Endothelial cell of umbilical vein (primary cell): ENCODE measurements at regions not wholly inside any gene's neighbourhood (a gene's known extent, or its start where the extent isn't known, plus 50 kb on each side); places are given as distances from the start of the nearest gene placed in this dataset.

ENCODE experiments used
- BruUV-seq: library from RNA; stranded (reverse); fragments of 400-500 nt; replicated peaks from 2 replicates; lab custom pipeline; 2021; lab: Mats Ljungman, UMichigan
- CTCF ChIA-PET: fragments of 300-600, 350-600 bp; sonication (Branson Sonifier 250); formaldehyde crosslinking; loops from one replicate; lab custom pipeline; 2021; ENCODE audit warnings: antibody characterized with exemption, inconsistent platforms; lab: Charles Lee
- POLR2A ChIA-PET: fragments of 300-600, 350-600 bp; sonication (Branson Sonifier 250); formaldehyde crosslinking; loops from one replicate; lab custom pipeline; 2021; ENCODE audit warnings: antibody characterized with exemption, inconsistent platforms; lab: Charles Lee
- DNase-seq: peaks from one replicate; pipeline ENCODE4 v3.0.0-alpha.2; 2011; ENCODE audit warnings: low read depth, low spot score
- FAIRE-seq: peaks from 2 replicates; lab custom pipeline; 2011; peaks lifted over from hg19 to GRCh38; lab: Jason Lieb, UNC
- H2AFZ ChIP-seq: 2 replicates; pipeline ENCODE4 v1.6.0; 2012; ENCODE audit warnings: low read depth, low read length, control low read depth, inconsistent platforms
- H3K27ac ChIP-seq: 2 replicates; pipeline ENCODE4 v1.5.1; 2011; ENCODE audit warnings: low read depth, mild to moderate bottlenecking, control low read depth, low read length, moderate library complexity; ENCODE audit not compliant: insufficient read depth
- H3K27me3 ChIP-seq, 2 experiments: 2 replicates each; pipeline versions ENCODE4 v1.6.0 to v1.6.1; 2011; ENCODE audit warnings: low read length in 2 of 2, mixed read lengths in 1 of 2; ENCODE audit not compliant: control insufficient read depth in 2 of 2, insufficient read depth in 2 of 2
- H3K36me3 ChIP-seq, 2 experiments: 2 replicates in 1 of 2; 3 replicates in 1 of 2; pipeline ENCODE4 v1.5.1; 2011; ENCODE audit warnings: low read length in 2 of 2, mild to moderate bottlenecking in 1 of 2, moderate library complexity in 1 of 2; ENCODE audit not compliant: control insufficient read depth in 2 of 2, insufficient read depth in 2 of 2; ENCODE audit errors: extremely low read depth in 1 of 2
- H3K4me1 ChIP-seq: 3 replicates; pipeline ENCODE4 v1.5.1; 2011; ENCODE audit warnings: mild to moderate bottlenecking, low read length; ENCODE audit not compliant: control insufficient read depth, insufficient read depth; ENCODE audit errors: extremely low read depth
- H3K4me2 ChIP-seq: 2 replicates; pipeline ENCODE4 v1.6.1; 2011; ENCODE audit warnings: low read length, control low read depth, mixed read lengths; ENCODE audit not compliant: insufficient read depth
- H3K4me3 ChIP-seq, 3 experiments: fragments of 200-600 bp in 1 of 3; sonication (generic), shearing (Covaris generic) in 1 of 3; replicated peaks in 1 of 3; 2 replicates each; pipeline ENCODE4 v1.5.1; 2011 to 2016; ENCODE audit warnings: control low read depth in 3 of 3, low read length in 3 of 3, mild to moderate bottlenecking in 2 of 3, inconsistent platforms in 1 of 3, low read depth in 1 of 3, moderate library complexity in 1 of 3; ENCODE audit not compliant: insufficient read depth in 1 of 3
- H3K79me2 ChIP-seq: 2 replicates; pipeline ENCODE4 v1.6.0; 2012; ENCODE audit warnings: low read length, inconsistent platforms; ENCODE audit not compliant: control insufficient read depth, insufficient read depth
- H3K9ac ChIP-seq: replicated peaks from 2 replicates; pipeline ENCODE3; 2011; ENCODE audit warnings: low read length, control low read depth; ENCODE audit not compliant: insufficient read depth; ENCODE audit errors: extremely low read depth
- H3K9me1 ChIP-seq: replicated peaks from 3 replicates; pipeline ENCODE4 v1.6.0; 2011; ENCODE audit warnings: mild to moderate bottlenecking, low read length; ENCODE audit not compliant: control insufficient read depth, insufficient read depth; ENCODE audit errors: extremely low read depth
- H3K9me3 ChIP-seq: replicated peaks from 2 replicates; pipeline ENCODE4 v1.5.1; 2012; ENCODE audit warnings: low read length, inconsistent platforms; ENCODE audit not compliant: control insufficient read depth, insufficient read depth
- H4K20me1 ChIP-seq: replicated peaks from 2 replicates; pipeline ENCODE3; 2011; ENCODE audit warnings: mild to moderate bottlenecking, low read length; ENCODE audit not compliant: control insufficient read depth, insufficient read depth; ENCODE audit errors: extremely low read depth
- EZH2 ChIP-seq: IDR thresholded peaks from 2 replicates; pipeline ENCODE4 v1.6.1; 2012; ENCODE audit warnings: borderline replicate concordance, low read depth, mild to moderate bottlenecking, moderate library complexity, low read length, inconsistent platforms; ENCODE audit not compliant: severe bottlenecking
- FOS ChIP-seq: IDR thresholded peaks from 2 replicates; pipeline ENCODE4 v1.6.1; 2011; ENCODE audit warnings: mild to moderate bottlenecking, low read length, moderate library complexity, borderline replicate concordance; ENCODE audit not compliant: insufficient read depth
- GATA2 ChIP-seq: IDR thresholded peaks from 2 replicates; pipeline ENCODE4 v1.7.0; 2011; ENCODE audit warnings: low read depth, mild to moderate bottlenecking, moderate library complexity, mixed read lengths, low read length; ENCODE audit not compliant: insufficient read length, insufficient read depth
- JUN ChIP-seq: IDR thresholded peaks from 2 replicates; pipeline ENCODE4 v1.6.1; 2011; ENCODE audit warnings: borderline replicate concordance, low read depth; ENCODE audit not compliant: insufficient read length, insufficient read depth
- MYC ChIP-seq: IDR thresholded peaks from one replicate; pipeline ENCODE4 v1.6.1; 2011; ENCODE audit warnings: mild to moderate bottlenecking, low read depth, low read length
- POLR2A ChIP-seq: IDR thresholded peaks from 2 replicates; pipeline ENCODE4 v1.6.1; 2012; ENCODE audit warnings: low read depth, mild to moderate bottlenecking, control low read depth, low read length
- POLR2AphosphoS5 ChIP-seq: IDR thresholded peaks from 2 replicates; pipeline ENCODE4 v1.6.1; 2012; ENCODE audit warnings: low read depth, mild to moderate bottlenecking, control low read depth, low read length, moderate library complexity; ENCODE audit not compliant: insufficient read depth
- dilution Hi-C: fragments of 300-500 bp; cut with MboI; formaldehyde crosslinking; loops from one replicate; pipeline ENCODE4 v1.15.0; 2019; ENCODE audit warnings: low sequenced_read_pairs; ENCODE audit not compliant: extremely low pct_ligation_motif_present
- intact Hi-C: fragments of 100-400 bp; cut with micrococcal nuclease; formaldehyde crosslinking; loops from one replicate; pipeline ENCODE4 v1.10.0; 2022
- TF ChIP-seq, protein P1 (sequence below), 2 donors: IDR thresholded peaks; 1 replicate in 1 of 2; 2 replicates in 1 of 2; pipeline ENCODE4 v1.5.1; 2011; ENCODE audit warnings: low read length in 2 of 2, mild to moderate bottlenecking in 2 of 2, moderate library complexity in 2 of 2, control low read depth in 1 of 2, inconsistent platforms in 1 of 2, low read depth in 1 of 2; ENCODE audit not compliant: insufficient read depth in 1 of 2; ENCODE audit errors: extremely low read depth in 1 of 2
- TF ChIP-seq, protein P2 (sequence below): IDR thresholded peaks from 2 replicates; pipeline ENCODE4 v1.6.1; 2011; ENCODE audit not compliant: insufficient read depth, insufficient read length

DNA sequence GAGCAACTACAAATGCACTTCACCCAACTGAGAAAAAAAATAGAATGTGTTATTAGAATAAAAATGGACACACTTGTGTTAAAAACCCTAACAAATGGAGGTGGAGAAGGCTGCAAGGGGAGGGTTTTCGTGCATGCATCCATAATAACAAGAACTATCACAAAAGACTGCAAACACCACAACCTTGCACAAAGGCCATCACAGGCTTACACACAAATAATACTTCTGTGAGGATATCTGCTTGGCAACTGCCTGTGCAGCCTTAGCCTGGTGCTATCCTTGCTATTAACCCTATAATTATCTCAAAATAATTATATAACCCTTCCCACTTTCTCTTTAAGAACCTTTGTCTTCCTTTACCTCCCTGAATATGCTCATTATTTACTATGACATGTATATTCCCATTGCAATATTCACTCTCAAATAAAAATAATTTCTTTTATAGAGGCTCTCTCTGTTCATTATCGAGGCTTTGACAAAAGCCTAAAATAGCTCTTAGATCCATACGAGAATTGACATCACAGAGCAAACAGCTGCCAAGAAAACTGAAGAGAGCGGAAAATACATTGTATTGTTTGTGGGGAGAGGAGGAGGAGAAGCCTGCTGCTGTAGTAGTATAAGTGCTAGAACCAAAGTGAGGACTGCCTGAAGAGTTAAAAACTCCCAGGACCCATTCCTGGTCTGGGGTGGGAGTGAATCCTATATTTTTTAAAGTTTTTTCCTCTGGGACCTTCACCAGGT is 1768.7 kb downstream of the BRINP3 start:
- H4K20me1 ChIP-seq: no peaks in the 10 kb centered on the region
- no peaks in the 10 kb centered on the region for H3K36me3 ChIP-seq
- FAIRE-seq: no peak
- H3K9ac ChIP-seq: peak overlapping the region; percentile 47
- H3K4me3 ChIP-seq: no peak overlapping the region
- CTCF ChIA-PET: no interaction called here
- H3K27me3 ChIP-seq: no peaks in the 10 kb centered on the region
- intact Hi-C loops (loop anchor here (5.0 to 10.0 kb wide), 3 partner anchors 472 to 1014 kb away; no protein-coding TSS in a partner anchor), dilution Hi-C loops (no loop called here)
- peak; percentile 67 for DNase-seq
- POLR2A ChIA-PET: no interaction called here
- H3K9me3 ChIP-seq: no peaks in the 10 kb centered on the region
- H3K4me2 ChIP-seq: no peak overlapping the region
- no peaks in the 10 kb centered on the region for H3K79me2 ChIP-seq
- BruUV-seq: no TSS peak
- TF ChIP-seq EZH2 (no peak), MYC (no peak), GATA2 (no peak), POLR2AphosphoS5 (no peak), POLR2A (no peak), FOS (no peak), JUN (no peak)
- TF ChIP-seq, protein P1, sequence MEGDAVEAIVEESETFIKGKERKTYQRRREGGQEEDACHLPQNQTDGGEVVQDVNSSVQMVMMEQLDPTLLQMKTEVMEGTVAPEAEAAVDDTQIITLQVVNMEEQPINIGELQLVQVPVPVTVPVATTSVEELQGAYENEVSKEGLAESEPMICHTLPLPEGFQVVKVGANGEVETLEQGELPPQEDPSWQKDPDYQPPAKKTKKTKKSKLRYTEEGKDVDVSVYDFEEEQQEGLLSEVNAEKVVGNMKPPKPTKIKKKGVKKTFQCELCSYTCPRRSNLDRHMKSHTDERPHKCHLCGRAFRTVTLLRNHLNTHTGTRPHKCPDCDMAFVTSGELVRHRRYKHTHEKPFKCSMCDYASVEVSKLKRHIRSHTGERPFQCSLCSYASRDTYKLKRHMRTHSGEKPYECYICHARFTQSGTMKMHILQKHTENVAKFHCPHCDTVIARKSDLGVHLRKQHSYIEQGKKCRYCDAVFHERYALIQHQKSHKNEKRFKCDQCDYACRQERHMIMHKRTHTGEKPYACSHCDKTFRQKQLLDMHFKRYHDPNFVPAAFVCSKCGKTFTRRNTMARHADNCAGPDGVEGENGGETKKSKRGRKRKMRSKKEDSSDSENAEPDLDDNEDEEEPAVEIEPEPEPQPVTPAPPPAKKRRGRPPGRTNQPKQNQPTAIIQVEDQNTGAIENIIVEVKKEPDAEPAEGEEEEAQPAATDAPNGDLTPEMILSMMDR (IDR thresholded peaks at IDR 0.05; ENCODE audit: extremely low read depth in 1 of 2, insufficient read depth in 1 of 2, low read depth in 1 of 2, low read length in 2 of 2): no peak
- TF ChIP-seq, protein P2, sequence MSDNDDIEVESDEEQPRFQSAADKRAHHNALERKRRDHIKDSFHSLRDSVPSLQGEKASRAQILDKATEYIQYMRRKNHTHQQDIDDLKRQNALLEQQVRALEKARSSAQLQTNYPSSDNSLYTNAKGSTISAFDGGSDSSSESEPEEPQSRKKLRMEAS: no peak
- H2AFZ ChIP-seq: no peak overlapping the region
- H3K4me1 ChIP-seq: peaks cover 25% of the 10 kb centered on the region
- H3K27ac ChIP-seq: peak overlapping the region; percentile 87
- H3K9me1 ChIP-seq: no peaks in the 10 kb centered on the region
